ENCODE measurements at regions not wholly inside any gene's neighbourhood (a gene's known extent, or its start where the extent isn't known, plus 50 kb on each side); places are given as distances from the start of the nearest gene placed in this dataset.

- TF ChIP-seq, protein P1, sequence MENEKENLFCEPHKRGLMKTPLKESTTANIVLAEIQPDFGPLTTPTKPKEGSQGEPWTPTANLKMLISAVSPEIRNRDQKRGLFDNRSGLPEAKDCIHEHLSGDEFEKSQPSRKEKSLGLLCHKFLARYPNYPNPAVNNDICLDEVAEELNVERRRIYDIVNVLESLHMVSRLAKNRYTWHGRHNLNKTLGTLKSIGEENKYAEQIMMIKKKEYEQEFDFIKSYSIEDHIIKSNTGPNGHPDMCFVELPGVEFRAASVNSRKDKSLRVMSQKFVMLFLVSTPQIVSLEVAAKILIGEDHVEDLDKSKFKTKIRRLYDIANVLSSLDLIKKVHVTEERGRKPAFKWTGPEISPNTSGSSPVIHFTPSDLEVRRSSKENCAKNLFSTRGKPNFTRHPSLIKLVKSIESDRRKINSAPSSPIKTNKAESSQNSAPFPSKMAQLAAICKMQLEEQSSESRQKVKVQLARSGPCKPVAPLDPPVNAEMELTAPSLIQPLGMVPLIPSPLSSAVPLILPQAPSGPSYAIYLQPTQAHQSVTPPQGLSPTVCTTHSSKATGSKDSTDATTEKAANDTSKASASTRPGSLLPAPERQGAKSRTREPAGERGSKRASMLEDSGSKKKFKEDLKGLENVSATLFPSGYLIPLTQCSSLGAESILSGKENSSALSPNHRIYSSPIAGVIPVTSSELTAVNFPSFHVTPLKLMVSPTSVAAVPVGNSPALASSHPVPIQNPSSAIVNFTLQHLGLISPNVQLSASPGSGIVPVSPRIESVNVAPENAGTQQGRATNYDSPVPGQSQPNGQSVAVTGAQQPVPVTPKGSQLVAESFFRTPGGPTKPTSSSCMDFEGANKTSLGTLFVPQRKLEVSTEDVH (IDR thresholded peaks at IDR 0.05; ENCODE audit: low read depth, partially characterized antibody), result no peak
- TF ChIP-seq ZNF207 (IDR thresholded peaks at IDR 0.05; ENCODE audit: borderline replicate concordance) (no peak), ATF7 (IDR thresholded peaks at IDR 0.05; ENCODE audit: low read depth) (no peak), BACH1 (IDR thresholded peaks at IDR 0.05; ENCODE audit: borderline replicate concordance) (no peak), KLF5 (IDR thresholded peaks at IDR 0.05; ENCODE audit: partially characterized antibody) (no peak), LARP7 (IDR thresholded peaks at IDR 0.05) (no peak)
Measured at GRCh38 chr3:153000325-153000724, 161.7 kb upstream of the RAP2B start (continued).

- DNase-seq (ENCODE audit: low read depth, low spot score), result no peak
- in situ Hi-C loops (cut with MboI) (no loop called here), intact Hi-C loops (cut with micrococcal nuclease; ENCODE audit: unreplicated experiment) (no loop called here)
- POLR2A ChIA-PET, result no interaction called here
- Histone ChIP-seq H3K27me3 (replicated peaks in 1 of 2; ENCODE audit: control insufficient read depth in 2 of 2, insufficient read depth in 2 of 2, low read length in 1 of 2) (no peaks in the 10 kb centered on the region), H4K20me1 (ENCODE audit: control insufficient read depth, insufficient read depth) (no peaks in the 10 kb centered on the region), H3K4me3 (no peak overlapping the region), H3K79me2 (ENCODE audit: control insufficient read depth, insufficient read depth, low read length) (no peaks in the 10 kb centered on the region), H3K9me3 (replicated peaks; ENCODE audit: control insufficient read depth, insufficient read depth, low read length) (no peaks in the 10 kb centered on the region), H3K9ac (ENCODE audit: control insufficient read depth, insufficient read depth, low read length) (no peak overlapping the region), H3K4me2 (ENCODE audit: control insufficient read depth, insufficient read depth) (no peak overlapping the region), H2AFZ (ENCODE audit: control insufficient read depth, low read depth, low read length) (no peak overlapping the region), H3K4me1 (ENCODE audit: control insufficient read depth, insufficient read depth, low read length) (no peaks in the 10 kb centered on the region), H3K27ac (ENCODE audit: control insufficient read depth, insufficient read depth) (no peak overlapping the region), H3K36me3 (ENCODE audit: control insufficient read depth in 2 of 2, insufficient read depth in 2 of 2, low read length in 1 of 2) (no peaks in the 10 kb centered on the region)
- RAD21 ChIA-PET (ENCODE audit: unreplicated experiment), result no interaction called here
- BruUV-seq (replicated peaks), result no TSS peak
- CTCF ChIA-PET, result interaction anchor here (1.3 kb wide), 1 partner anchor 15 kb away, joined by 3 read pairs; no protein-coding TSS in a partner anchor
- no peak for FAIRE-seq
- WGBS (ENCODE audit: insufficient coverage, insufficient replicate concordance, low lambda C conversion rate, missing lambda C conversion rate), result 23% methylated on average over 4 of the region's 4 CpGs
- SMC1A ChIA-PET (ENCODE audit: uncharacterized antibody, unreplicated experiment), result no interaction called here
- TF ChIP-seq IKZF1 (conservative IDR thresholded peaks at IDR 0.05), result no peak
- TF ChIP-seq CHD1 (IDR thresholded peaks at IDR 0.05; ENCODE audit: low read depth, low read length), result no peak
- no peak for TF ChIP-seq ETV6 (conservative IDR thresholded peaks at IDR 0.05 in 1 of 2, IDR thresholded peaks at IDR 0.05 in 1 of 2; ENCODE audit: borderline replicate concordance in 1 of 2, low read depth in 1 of 2)
- TF ChIP-seq, protein P2, sequence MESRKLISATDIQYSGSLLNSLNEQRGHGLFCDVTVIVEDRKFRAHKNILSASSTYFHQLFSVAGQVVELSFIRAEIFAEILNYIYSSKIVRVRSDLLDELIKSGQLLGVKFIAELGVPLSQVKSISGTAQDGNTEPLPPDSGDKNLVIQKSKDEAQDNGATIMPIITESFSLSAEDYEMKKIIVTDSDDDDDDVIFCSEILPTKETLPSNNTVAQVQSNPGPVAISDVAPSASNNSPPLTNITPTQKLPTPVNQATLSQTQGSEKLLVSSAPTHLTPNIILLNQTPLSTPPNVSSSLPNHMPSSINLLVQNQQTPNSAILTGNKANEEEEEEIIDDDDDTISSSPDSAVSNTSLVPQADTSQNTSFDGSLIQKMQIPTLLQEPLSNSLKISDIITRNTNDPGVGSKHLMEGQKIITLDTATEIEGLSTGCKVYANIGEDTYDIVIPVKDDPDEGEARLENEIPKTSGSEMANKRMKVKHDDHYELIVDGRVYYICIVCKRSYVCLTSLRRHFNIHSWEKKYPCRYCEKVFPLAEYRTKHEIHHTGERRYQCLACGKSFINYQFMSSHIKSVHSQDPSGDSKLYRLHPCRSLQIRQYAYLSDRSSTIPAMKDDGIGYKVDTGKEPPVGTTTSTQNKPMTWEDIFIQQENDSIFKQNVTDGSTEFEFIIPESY (IDR thresholded peaks at IDR 0.05), result no peak
- TF ChIP-seq TCF3 (IDR thresholded peaks at IDR 0.05; ENCODE audit: borderline replicate concordance, insufficient read depth, low read depth, low read length), result no peak
- no peak for TF ChIP-seq NFYB (IDR thresholded peaks at IDR 0.05; ENCODE audit: insufficient read depth, low read depth, low read length)
- TF ChIP-seq, protein P3, sequence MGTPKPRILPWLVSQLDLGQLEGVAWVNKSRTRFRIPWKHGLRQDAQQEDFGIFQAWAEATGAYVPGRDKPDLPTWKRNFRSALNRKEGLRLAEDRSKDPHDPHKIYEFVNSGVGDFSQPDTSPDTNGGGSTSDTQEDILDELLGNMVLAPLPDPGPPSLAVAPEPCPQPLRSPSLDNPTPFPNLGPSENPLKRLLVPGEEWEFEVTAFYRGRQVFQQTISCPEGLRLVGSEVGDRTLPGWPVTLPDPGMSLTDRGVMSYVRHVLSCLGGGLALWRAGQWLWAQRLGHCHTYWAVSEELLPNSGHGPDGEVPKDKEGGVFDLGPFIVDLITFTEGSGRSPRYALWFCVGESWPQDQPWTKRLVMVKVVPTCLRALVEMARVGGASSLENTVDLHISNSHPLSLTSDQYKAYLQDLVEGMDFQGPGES (IDR thresholded peaks at IDR 0.05), result no peak
- TF ChIP-seq ZSCAN29 (IDR thresholded peaks at IDR 0.05), result no peak
- no peak for TF ChIP-seq DPF2 (IDR thresholded peaks at IDR 0.05)
- ATAC-seq, result no peak
Measured at GRCh38 chr3:153001210-153002078, 160.6 kb upstream of the RAP2B start.

Data from GM12878 (cell line).